ENCODE measurements at regions not wholly inside any gene's neighbourhood (a gene's known extent, or its start where the extent isn't known, plus 50 kb on each side); places are given as distances from the start of the nearest gene placed in this dataset.
"Not testable (repeated sequence)": the region's sequence is repeated elsewhere in the genome, so short reads cannot be mapped to it uniquely, and the experiment has no call there.

DNA sequence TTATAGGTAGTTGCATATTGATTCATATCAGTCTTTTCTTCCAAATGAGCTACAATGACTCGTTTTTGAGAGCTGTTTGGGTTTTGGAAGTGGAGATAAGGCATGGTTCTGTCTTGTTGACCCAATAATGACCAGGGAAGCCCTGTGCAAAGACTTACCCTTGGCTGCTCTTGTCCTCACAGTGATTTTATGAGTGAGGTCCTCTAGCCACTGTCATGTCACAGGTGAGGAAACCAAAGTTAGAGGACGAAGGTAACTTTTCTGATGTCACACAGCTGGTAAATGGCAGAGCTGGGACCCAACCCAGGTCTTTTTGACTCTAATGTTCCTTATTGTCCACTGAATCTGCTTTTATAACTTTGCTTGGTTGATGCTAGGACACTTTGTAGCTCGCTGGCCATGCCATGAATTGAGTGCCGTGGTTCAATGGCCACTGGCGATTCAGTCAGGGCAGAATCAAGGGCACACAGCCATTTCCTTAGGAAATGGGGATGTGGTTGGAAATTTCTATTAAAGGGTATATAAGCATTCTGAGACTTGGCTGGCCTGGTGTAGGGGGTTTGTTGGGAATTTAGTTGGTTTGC lies 249.1 kb downstream of the GOLGA6L6 start:
- not testable (repeated sequence) for TF ChIP-seq POLR2A (IDR thresholded peaks at IDR 0.05)
- TF ChIP-seq, protein P1, sequence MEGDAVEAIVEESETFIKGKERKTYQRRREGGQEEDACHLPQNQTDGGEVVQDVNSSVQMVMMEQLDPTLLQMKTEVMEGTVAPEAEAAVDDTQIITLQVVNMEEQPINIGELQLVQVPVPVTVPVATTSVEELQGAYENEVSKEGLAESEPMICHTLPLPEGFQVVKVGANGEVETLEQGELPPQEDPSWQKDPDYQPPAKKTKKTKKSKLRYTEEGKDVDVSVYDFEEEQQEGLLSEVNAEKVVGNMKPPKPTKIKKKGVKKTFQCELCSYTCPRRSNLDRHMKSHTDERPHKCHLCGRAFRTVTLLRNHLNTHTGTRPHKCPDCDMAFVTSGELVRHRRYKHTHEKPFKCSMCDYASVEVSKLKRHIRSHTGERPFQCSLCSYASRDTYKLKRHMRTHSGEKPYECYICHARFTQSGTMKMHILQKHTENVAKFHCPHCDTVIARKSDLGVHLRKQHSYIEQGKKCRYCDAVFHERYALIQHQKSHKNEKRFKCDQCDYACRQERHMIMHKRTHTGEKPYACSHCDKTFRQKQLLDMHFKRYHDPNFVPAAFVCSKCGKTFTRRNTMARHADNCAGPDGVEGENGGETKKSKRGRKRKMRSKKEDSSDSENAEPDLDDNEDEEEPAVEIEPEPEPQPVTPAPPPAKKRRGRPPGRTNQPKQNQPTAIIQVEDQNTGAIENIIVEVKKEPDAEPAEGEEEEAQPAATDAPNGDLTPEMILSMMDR (IDR thresholded peaks at IDR 0.05), result not testable (repeated sequence)
